ENCODE measurements at regions not wholly inside any gene's neighbourhood (a gene's known extent, or its start where the extent isn't known, plus 50 kb on each side); places are given as distances from the start of the nearest gene placed in this dataset.

GRCh38 chr13:103178986-103179943, 113.0 kb upstream of the SLC10A2 start:
- no peak for DNase-seq

- DNase-seq, result no peak
Measured at GRCh38 chr13:103174966-103175365, 108.7 kb upstream of the SLC10A2 start.

- DNase-seq, result no peak
Measured at GRCh38 chr13:103168901-103169508, 102.8 kb upstream of the SLC10A2 start.

GRCh38 chr13:103164251-103164650, 98.0 kb upstream of the SLC10A2 start:
- DNase-seq, result no peak

GRCh38 chr13:103161476-103161875, 95.3 kb upstream of the SLC10A2 start:
- DNase-seq, result no peak

DNA sequence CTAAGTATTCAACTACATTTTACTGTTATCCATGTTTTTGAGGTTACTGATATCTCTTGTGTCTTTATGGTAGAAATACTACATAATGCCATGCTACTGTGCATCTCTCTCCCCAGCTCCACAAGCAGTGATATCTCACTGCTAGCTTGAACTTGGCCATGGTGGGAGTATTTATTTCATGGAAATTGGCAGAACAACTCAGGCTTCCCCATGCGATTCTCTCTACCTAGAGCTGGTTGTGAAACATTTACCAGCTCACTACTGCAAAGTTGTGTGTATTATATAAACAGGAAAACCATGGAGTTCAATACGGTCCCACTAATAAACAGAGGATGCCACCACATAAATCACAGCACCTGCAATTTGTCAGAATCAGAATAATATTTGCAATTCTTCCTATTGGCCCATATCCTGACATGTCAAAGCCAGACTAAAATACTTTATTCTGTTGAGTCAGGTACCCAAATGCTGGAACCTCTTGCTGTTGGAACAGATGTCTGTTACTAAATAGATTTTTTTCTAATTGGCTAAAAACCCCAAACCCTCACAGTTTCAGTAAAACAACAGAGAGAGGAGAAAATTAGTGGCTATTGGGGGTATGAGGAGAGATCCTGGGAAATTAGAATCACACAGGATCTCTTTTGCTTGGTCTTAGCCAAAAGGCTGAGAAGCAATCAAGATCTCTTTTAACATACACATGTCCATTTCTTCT, 91.4 kb upstream of the SLC10A2 start:
- DNase-seq, result no peak

- DNase-seq, result no peak
Measured at GRCh38 chr13:103157016-103157415, 90.8 kb upstream of the SLC10A2 start.

DNA sequence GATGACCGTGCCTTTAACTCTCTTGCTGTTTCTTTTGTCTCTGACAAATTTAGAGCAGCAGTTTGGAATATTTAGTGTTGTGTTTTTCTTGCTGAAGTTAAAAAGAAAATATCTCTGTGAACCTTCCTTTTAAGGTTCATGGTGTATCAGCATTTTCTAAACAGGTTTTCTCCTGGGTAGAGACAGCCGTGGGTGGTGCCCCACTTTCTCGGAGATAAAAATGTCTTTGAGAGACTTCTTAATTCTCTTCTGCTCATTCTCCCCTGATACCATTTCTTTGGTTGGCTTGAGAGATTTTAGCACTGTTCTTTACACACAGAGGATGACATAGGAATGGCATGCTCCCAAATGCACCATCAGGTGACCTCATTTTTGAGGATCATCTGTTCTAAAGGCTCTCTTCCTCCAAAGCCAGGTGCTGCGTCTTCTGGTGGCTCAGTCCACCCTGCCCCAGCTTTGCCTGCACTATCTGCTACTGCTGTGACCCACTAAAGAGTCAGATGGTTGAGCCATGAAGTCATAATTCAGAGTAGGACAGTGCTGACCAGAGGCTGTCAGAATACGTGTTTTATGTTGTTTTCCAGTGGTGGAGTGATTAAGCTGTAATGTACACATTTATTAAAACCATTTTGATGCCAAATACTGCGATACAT, 90.3 kb upstream of the SLC10A2 start:
- no peak for DNase-seq

DNA sequence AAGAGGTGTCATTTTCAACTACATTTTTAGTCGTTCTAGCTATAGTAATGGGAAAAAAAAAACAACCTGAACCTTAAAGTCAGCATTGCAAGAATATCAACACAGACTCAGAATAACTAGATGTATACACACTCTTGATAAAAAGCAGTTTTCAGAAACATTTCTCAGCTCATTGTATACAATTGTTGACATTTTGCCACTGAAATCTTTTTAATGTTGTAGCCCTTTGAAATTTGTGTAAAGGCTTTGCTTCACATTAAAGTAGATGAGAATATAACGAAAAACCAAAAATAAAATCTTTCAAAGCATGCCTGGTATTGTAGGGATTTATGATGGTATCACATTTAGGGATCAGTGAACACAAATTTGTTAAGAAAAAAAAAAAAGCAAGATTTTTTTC, 87.2 kb upstream of the SLC10A2 start:
- no peak for DNase-seq

GRCh38 chr13:103147961-103148360, 81.7 kb upstream of the SLC10A2 start:
- DNase-seq, result no peak

DNA sequence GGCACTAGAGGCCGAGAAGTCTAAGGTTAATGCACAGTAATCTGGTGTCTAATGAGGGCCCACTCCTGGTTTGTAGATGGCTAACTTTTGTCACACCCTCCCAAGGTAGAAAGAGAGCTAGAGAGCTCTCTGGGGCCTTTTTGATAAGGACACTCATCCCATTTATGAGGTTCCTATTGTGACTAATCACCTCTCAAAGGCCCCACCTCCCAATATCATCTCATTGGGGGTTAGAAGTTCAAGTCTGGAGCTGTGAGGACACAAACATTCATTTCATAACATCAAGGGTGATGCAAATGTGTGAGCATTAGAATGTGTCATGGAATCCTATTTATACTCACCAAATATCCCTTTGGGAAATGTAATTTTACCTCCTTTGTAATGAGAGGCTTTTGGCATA, 79.2 kb upstream of the SLC10A2 start:
- no peak for DNase-seq

- no peak for DNase-seq
Measured at GRCh38 chr13:103143432-103143831, 77.2 kb upstream of the SLC10A2 start.

GRCh38 chr13:103142151-103142550, 75.9 kb upstream of the SLC10A2 start:
- no peak for DNase-seq

GRCh38 chr13:103140001-103140671, 73.9 kb upstream of the SLC10A2 start:
- DNase-seq, result no peak

- no peak for DNase-seq
Measured at GRCh38 chr13:103134271-103134670, 68.1 kb upstream of the SLC10A2 start.

DNA sequence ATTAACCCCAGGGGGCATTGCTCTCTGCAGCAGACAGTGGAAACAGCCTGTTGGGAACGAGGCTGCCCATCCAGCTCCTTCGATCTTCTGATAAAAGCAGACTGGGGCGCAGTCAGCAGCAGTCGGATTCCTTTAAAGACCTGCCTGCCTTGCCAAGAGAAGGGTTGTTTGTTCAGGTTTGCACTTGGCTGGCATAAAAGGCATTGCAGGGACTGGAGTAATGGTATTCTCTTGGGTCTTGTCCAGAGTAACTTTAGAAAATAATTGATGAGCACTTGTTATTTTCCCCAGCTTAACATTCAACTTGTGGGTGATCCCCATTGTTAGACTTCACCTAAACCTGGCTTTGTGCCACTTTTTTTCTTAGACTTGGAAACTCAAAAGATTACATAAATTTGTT, 67.3 kb upstream of the SLC10A2 start:
- no peak for DNase-seq

- DNase-seq, result no peak
Measured at GRCh38 chr13:103130681-103131210, 64.5 kb upstream of the SLC10A2 start.

GRCh38 chr13:103130146-103130545, 63.9 kb upstream of the SLC10A2 start:
- no peak for DNase-seq

Measured in EL (cell line).